ENCODE measurements at regions not wholly inside any gene's neighbourhood (a gene's known extent, or its start where the extent isn't known, plus 50 kb on each side); places are given as distances from the start of the nearest gene placed in this dataset.
"Not testable (repeated sequence)": the region's sequence is repeated elsewhere in the genome, so short reads cannot be mapped to it uniquely, and the experiment has no call there.

GRCh38 chr9:39487477-39487876 lies 132.0 kb downstream of the SPATA31A1 start:
- TF ChIP-seq POLR2A (IDR thresholded peaks at IDR 0.05; ENCODE audit: borderline replicate concordance, extremely low read depth, insufficient read depth, insufficient read length); EZH2 (IDR thresholded peaks at IDR 0.05); CBX3 (IDR thresholded peaks at IDR 0.05; ENCODE audit: low read depth); CTCF (IDR thresholded peaks at IDR 0.05 in 2 of 3, conservative IDR thresholded peaks at IDR 0.05 in 1 of 3; ENCODE audit: borderline replicate concordance in 1 of 3, insufficient read depth in 1 of 3, low read depth in 2 of 3, low read length in 2 of 3); RAD21 (IDR thresholded peaks at IDR 0.05; ENCODE audit: low read depth): not testable (repeated sequence)
